ENCODE measurements at regions not wholly inside any gene's neighbourhood (a gene's known extent, or its start where the extent isn't known, plus 50 kb on each side); places are given as distances from the start of the nearest gene placed in this dataset.

GRCh38 chr6:10305790-10306415 lies 109.0 kb downstream of the TFAP2A start:
- DNase-seq (ENCODE audit: low read depth in 4 of 4, low spot score in 1 of 4): no peak

DNA sequence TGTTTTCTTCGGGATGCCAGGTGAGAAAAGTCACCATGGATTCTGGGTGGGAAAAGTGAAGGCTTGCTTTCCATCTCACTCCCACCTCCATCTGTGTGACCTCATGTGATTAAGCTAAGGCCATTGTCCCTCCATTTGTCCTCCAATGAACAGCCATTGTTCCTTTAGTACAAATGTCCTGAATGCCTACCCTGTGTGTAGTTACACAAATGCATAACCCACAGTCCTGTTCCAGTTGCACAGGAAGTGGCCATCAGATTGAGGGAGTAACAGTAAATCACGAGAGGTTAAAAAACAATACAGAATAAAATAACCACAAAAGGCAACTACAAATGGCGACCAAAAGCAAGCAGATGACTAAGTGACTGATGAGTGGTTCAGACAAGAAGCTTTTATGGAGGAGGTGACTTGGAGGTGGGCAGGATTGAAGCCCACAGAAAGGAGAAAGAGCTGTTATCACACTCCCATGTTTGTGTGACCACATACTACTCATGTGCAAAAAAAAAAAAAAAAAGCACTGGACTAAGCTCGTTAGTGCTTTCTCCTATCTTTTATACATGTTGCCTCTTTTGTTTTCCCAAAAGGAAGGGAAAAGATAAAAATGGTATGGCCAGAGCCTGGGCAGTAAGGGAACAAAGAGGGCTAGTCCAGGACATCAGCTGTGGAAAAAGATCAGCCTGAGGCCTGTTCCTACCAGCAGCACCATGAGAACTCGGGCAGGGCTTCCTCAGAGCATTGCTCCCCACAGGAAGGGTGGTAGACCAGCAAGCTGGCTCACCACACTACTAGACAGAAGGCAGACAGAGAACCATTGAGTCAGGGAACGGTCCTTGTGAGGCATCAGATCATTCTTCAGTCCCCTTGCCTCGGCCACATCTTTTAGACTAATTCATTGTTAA lies 111.0 kb downstream of the TFAP2A start:
- no peak for DNase-seq (ENCODE audit: low read depth in 4 of 4, low spot score in 1 of 4)

- DNase-seq (ENCODE audit: low read depth in 4 of 4, low spot score in 1 of 4): no peak
Observed at GRCh38 chr6:10302566-10303235, 112.2 kb downstream of the TFAP2A start.

DNA sequence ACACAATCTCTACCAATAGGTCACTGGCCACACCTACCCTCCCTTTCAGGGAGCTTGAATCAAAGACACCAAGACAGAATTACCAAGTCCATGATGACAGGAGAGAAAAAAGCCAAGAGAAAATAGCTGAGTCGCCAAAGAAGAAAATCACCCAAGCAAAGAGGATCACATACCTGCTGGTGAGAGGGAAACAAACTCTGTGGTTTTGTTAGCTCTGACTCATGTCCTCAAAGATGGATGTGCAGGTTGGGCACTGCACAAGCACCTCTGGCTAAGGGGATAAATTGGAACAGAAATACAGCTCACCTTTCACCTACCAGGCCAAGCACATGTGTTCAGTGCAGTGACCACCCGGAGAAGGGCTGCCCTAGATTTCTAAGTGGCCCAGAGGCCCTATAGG lies 114.8 kb downstream of the TFAP2A start:
- DNase-seq (ENCODE audit: low read depth in 4 of 4, low spot score in 1 of 4): no peak

- no peak for DNase-seq (ENCODE audit: low read depth in 4 of 4, low spot score in 1 of 4)
Observed at GRCh38 chr6:10297832-10298231, 117.0 kb downstream of the TFAP2A start.

DNA sequence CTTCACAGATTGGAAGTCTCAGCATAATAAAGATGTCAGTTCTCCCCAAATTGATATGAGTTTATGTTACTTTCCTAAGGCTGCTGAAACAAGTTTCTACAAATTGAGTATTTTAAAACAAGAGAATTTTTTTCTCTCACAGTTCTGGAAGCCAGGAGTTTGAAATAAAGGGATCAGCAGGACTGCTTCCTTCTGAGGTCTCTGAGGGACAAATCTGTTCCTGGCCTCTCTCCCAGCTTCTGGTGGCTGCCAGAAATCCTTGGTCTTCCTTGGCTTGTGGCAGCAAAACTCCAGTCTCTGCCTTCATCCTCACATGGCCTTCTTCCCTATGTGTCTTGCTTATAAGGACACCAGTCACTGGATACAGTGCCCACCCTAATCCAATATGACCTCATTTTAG lies 136.1 kb downstream of the TFAP2A start:
- DNase-seq (ENCODE audit: low read depth in 4 of 4, low spot score in 1 of 4): no peak

DNA sequence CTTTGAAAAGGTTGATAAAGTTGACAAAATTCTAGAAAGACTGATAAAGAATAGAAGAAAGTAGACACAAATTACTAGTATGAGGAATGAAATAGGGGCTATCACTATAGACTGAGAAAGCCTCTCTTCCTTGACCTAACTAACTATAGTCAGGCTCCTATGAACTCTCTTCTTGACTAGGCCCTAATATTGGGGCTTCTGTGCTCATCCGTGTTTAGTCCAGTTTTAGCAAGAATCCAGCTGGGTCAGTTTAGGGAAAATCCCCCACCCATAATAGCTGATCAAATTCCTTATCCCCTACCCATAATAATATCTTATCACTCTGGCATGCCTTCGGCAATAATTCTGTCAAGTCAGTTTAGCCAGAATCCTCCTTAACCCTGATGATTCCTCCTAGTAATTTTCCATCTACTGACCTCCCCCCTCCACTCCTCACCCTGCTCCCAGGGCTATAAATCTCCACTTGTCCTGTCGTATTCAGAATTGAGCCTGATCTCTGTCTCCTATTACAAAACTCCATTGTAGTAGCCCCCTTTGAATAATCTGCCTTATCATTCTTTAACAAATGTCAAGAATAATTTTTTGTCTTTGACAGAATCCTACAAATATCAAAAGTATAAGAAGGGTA lies 138.1 kb downstream of the TFAP2A start:
- no peak for DNase-seq (ENCODE audit: low read depth in 4 of 4, low spot score in 1 of 4)

GRCh38 chr6:10276106-10276505 lies 138.8 kb downstream of the TFAP2A start:
- no peak for DNase-seq (ENCODE audit: low read depth in 4 of 4, low spot score in 1 of 4)

GRCh38 chr6:10272591-10272990 lies 142.3 kb downstream of the TFAP2A start:
- DNase-seq (ENCODE audit: low read depth in 4 of 4, low spot score in 1 of 4): no peak

DNA sequence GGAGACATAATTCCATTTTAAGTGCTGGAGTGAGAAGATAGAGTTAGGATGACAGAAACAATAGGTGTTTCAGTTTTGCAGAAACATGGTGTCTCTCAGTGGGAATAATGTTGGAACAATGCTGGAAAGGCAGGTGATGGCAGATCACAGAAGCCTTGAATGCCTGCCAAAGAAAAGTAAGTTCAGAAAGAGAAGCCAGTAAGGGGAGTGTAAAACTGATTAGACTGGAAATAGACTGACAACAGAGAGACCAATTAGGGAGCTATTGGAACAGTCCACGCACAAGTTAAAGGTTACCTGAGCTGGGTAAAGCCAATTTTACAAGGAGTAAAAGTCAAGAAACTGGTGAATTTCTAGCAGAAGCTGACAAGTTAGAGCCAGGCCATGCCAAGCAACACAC lies 142.9 kb downstream of the TFAP2A start:
- DNase-seq (ENCODE audit: low read depth in 4 of 4, low spot score in 1 of 4): no peak

- no peak for DNase-seq (ENCODE audit: low read depth in 4 of 4, low spot score in 1 of 4)
Observed at GRCh38 chr6:10269814-10270472, 144.9 kb downstream of the TFAP2A start.

- DNase-seq (ENCODE audit: low read depth in 4 of 4, low spot score in 1 of 4): no peak
Observed at GRCh38 chr6:10268611-10269310, 146.1 kb downstream of the TFAP2A start.

GRCh38 chr6:10268111-10268510 lies 146.8 kb downstream of the TFAP2A start:
- DNase-seq (ENCODE audit: low read depth in 4 of 4, low spot score in 1 of 4): no peak

- no peak for DNase-seq (ENCODE audit: low read depth in 4 of 4, low spot score in 1 of 4)
Observed at GRCh38 chr6:10266462-10266861, 148.4 kb downstream of the TFAP2A start.

DNA sequence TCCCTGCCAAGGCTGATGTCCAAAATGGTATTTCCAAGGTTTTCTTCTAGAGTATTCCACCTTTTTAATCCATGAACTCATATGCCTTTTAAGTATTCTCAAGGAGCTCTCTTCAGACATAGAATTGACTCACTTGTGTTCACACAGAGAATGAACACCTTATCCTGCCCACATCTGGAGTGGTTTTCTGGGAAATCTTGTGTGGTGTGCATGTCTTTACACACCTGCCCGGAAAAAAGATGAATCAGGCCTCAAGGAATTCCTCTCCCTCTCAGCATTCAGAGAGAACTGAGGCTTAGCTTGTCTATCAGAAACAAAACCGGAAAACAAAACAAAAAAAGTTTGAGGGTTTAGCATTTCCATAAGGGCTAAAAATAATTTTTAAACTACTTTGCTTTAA lies 148.8 kb downstream of the TFAP2A start:
- no peak for DNase-seq (ENCODE audit: low read depth in 4 of 4, low spot score in 1 of 4)

DNA sequence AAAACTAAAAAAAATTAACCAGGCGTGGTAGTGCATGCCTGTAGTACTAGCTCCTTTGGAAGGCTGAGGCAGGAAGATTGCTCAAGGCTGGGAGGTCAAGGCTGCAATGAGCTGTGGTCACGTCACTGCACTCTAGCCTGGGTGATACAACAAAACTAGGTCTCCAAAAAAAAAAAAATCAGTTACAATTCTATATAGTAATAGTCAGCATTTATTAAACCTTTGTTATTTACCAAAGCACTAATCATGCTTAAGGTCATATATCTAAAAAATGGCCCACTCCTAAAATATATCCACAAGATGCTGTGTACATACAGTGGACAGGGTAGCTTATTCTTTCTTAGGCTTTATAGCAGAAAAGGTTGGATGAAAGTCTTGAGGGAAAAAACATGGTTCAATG lies 152.4 kb downstream of the TFAP2A start:
- no peak for DNase-seq (ENCODE audit: low read depth in 4 of 4, low spot score in 1 of 4)

DNA sequence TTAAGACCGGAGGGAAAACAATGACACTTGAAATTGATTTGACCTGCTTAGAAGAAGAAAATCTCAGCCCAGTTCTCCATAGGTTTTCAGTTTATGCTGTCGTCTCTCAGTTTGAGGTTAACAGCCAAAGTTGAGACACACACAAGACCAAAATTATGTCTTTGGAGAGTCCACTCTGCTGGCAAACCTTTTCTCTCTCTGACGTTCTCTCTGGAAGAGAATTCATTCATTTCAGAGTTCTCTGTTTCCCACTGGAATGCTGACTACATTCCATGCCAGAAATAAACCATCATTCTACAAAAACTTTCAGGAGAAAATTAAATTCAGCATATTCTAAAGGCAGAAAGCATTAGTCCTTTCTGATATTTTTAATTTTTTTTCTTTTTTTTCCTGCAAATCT lies 155.2 kb downstream of the TFAP2A start:
- no peak for DNase-seq (ENCODE audit: low read depth in 4 of 4, low spot score in 1 of 4)

DNA sequence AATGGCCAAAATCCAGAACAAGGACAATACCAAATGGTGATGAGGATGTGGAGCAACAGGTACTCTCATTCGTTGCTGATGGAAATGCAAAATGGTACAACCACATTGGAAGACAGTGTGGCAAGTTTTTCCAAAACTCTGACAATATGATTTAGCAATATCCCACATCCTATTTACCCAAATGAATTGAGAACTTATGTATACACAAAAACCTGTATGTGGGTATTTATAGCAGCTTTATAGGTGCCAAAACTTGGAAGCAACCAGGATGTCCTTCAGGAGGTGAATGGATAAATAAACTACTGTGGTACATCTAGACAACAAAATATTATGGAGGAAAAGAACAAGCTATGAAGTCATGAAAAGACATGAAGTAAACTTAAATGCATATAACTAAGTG lies 156.5 kb downstream of the TFAP2A start:
- DNase-seq (ENCODE audit: low read depth in 4 of 4, low spot score in 1 of 4): no peak

GRCh38 chr6:10256113-10256690 lies 158.7 kb downstream of the TFAP2A start:
- no peak for DNase-seq (ENCODE audit: low read depth in 4 of 4, low spot score in 1 of 4)

DNA sequence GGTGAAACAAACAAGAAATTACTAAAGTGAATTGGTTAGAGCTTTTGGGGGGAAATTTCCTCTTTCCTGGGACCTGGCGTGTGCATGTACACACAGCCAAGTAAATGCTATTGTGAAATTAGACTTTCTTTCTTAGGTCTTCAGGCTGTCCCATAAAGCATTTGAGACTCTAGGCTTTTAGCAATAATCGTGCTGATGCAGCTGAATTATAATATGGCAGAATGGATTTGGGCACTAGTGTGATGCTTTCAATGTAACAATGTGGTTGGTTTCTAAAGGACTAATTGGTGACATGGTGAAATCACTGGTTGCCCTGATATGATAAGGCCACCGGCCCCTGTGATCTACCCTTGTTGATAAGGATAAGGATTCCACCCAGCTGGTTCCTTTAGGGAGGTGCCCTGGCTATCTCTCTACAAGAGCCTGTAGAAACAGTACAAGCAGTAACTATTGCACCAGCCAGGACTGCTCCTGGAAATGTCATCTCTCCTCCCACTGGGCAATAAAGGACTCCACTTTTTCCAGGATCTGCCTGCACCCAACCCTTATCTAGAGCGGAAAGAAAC lies 164.1 kb downstream of the TFAP2A start:
- no peak for DNase-seq (ENCODE audit: low read depth in 4 of 4, low spot score in 1 of 4)

Measured in stimulated activated CD4-positive, alpha-beta T cell treated with anti-CD3 and anti-CD28 coated beads, Interleukin-1b, Interleukin-23, amount 100 ng/mL, for 24 hours (primary cell).